ENCODE measurements at regions not wholly inside any gene's neighbourhood (a gene's known extent, or its start where the extent isn't known, plus 50 kb on each side); places are given as distances from the start of the nearest gene placed in this dataset.

GRCh38 chr21:16426936-16427335 is 697.2 kb downstream of the USP25 start:
- TF ChIP-seq POLR2AphosphoS5 (IDR thresholded peaks at IDR 0.05; ENCODE audit: borderline replicate concordance, low read depth, low read length), result no peak
- no peak for TF ChIP-seq EZH2 (IDR thresholded peaks at IDR 0.05)
- TF ChIP-seq FOXP2 (optimal IDR thresholded peaks at IDR 0.05; ENCODE audit: control extremely low read depth, extremely low read length, insufficient read depth), result no peak

Measured in SK-N-MC (cell line).